WTC11 (cell line): ENCODE measurements at regions not wholly inside any gene's neighbourhood (a gene's known extent, or its start where the extent isn't known, plus 50 kb on each side); places are given as distances from the start of the nearest gene placed in this dataset.
A peak's percentile ranks its signal among the peaks of the same experiment; 100 is the strongest.

ENCODE experiments used
- ATAC-seq: fragments of 200-7000 bp; cut with Tn5 transposase; 2 replicates; pipeline ENCODE4 v1.10.0; 2021; ENCODE audit warnings: mild to moderate bottlenecking, moderate library complexity
- CTCF ChIA-PET: fragments of 300-600 bp; sonication (Branson Sonifier 250); formaldehyde crosslinking; loops from one replicate; lab custom pipeline; 2021; ENCODE audit warnings: antibody characterized with exemption; lab: Charles Lee
- POLR2A ChIA-PET: fragments of 350-600 bp; sonication (Branson Sonifier 250); formaldehyde crosslinking; loops from one replicate; lab custom pipeline; 2021; ENCODE audit warnings: antibody characterized with exemption; lab: Charles Lee
- DNase-seq: peaks from one replicate; pipeline ENCODE4 v3.0.0; 2021; ENCODE audit warnings: low spot score
- H3K27ac Mint-ChIP-seq: 2 replicates; pipeline ENCODE4 v1.8.0; 2021; ENCODE audit warnings: mixed read lengths
- H3K27me3 Mint-ChIP-seq: 2 replicates; pipeline ENCODE4 v1.8.0; 2021; ENCODE audit warnings: low read depth, mild to moderate bottlenecking, moderate library complexity, mixed read lengths
- H3K36me3 Mint-ChIP-seq: 2 replicates; pipeline ENCODE4 v1.8.0; 2021; ENCODE audit warnings: mixed read lengths
- H3K4me1 Mint-ChIP-seq: 2 replicates; pipeline ENCODE4 v1.8.0; 2022; ENCODE audit warnings: mixed read lengths
- H3K4me3 Mint-ChIP-seq: 2 replicates; pipeline ENCODE4 v1.8.0; 2021; ENCODE audit warnings: mild to moderate bottlenecking, moderate library complexity, mixed read lengths
- H3K9me3 Mint-ChIP-seq: 2 replicates; pipeline ENCODE4 v1.8.0; 2021; ENCODE audit warnings: mixed read lengths
- E2F1 ChIP-seq: sonication (generic); formaldehyde crosslinking; IDR thresholded peaks from 2 replicates; pipeline ENCODE4 v1.8.0; 2022; ENCODE audit warnings: mild to moderate bottlenecking, missing genetic modification reagents
- ETV6 ChIP-seq: sonication (generic); formaldehyde crosslinking; IDR thresholded peaks from 2 replicates; pipeline ENCODE4 v1.8.1; 2022; ENCODE audit warnings: mild to moderate bottlenecking, missing genetic modification reagents
- GRHL2 ChIP-seq: fragments of 250-450 bp; sonication (Bioruptor Pico); IDR thresholded peaks from 2 replicates; pipeline ENCODE4 v1.8.0; 2022; ENCODE audit warnings: mild to moderate bottlenecking, moderate library complexity; ENCODE audit not compliant: insufficient replicate concordance, severe bottlenecking
- GTF2I ChIP-seq: fragments of 250-450 bp; sonication (Bioruptor Pico); conservative IDR thresholded peaks from 2 replicates; pipeline ENCODE4 v1.4.0; 2021; ENCODE audit warnings: mild to moderate bottlenecking
- HMGA2 ChIP-seq: fragments of 250-450 bp; sonication (Bioruptor Pico); IDR thresholded peaks from 2 replicates; pipeline ENCODE4 v1.4.0; 2021; ENCODE audit warnings: mild to moderate bottlenecking, moderate library complexity
- NFATC4 ChIP-seq: fragments of 250-450 bp; sonication (Bioruptor Pico); IDR thresholded peaks from 2 replicates; pipeline ENCODE4 v1.9.0; 2021; ENCODE audit warnings: mild to moderate bottlenecking
- NR3C1 ChIP-seq: sonication (generic); formaldehyde crosslinking; conservative IDR thresholded peaks from 2 replicates; pipeline ENCODE4 v1.8.1; 2023; ENCODE audit warnings: low read depth, mild to moderate bottlenecking, missing genetic modification reagents
- PRRX2 ChIP-seq: fragments of 250-450 bp; sonication (Bioruptor Pico); IDR thresholded peaks from 2 replicates; pipeline ENCODE4 v1.8.0; 2021; ENCODE audit warnings: mild to moderate bottlenecking
- SMAD4 ChIP-seq: sonication (generic); formaldehyde crosslinking; IDR thresholded peaks from 2 replicates; pipeline ENCODE4 v1.8.0; 2022; ENCODE audit warnings: mild to moderate bottlenecking, missing genetic modification reagents
- TEAD4 ChIP-seq: sonication (generic); formaldehyde crosslinking; IDR thresholded peaks from 2 replicates; pipeline ENCODE4 v1.8.0; 2022; ENCODE audit warnings: mild to moderate bottlenecking, missing genetic modification reagents
- ZNF281 ChIP-seq: sonication (generic); formaldehyde crosslinking; IDR thresholded peaks from 2 replicates; pipeline ENCODE4 v1.8.0; 2023; ENCODE audit warnings: mild to moderate bottlenecking, missing genetic modification reagents
- ZNF532 ChIP-seq: fragments of 250-450 bp; sonication (Bioruptor Pico); IDR thresholded peaks from 2 replicates; pipeline ENCODE4 v1.9.0; 2021; ENCODE audit warnings: mild to moderate bottlenecking, borderline replicate concordance
- TF ChIP-seq, protein P1 (sequence below): sonication (generic); formaldehyde crosslinking; IDR thresholded peaks from 2 replicates; pipeline ENCODE4 v1.8.0; 2022; ENCODE audit warnings: missing genetic modification reagents
- TF ChIP-seq, protein P2 (sequence below): sonication (generic); formaldehyde crosslinking; IDR thresholded peaks from 2 replicates; pipeline ENCODE4 v1.8.0; 2023; ENCODE audit warnings: missing genetic modification reagents, mild to moderate bottlenecking, borderline replicate concordance
- TF ChIP-seq, protein P3 (sequence below): sonication (generic); formaldehyde crosslinking; IDR thresholded peaks from 2 replicates; pipeline ENCODE4 v1.8.1; 2023; ENCODE audit warnings: mild to moderate bottlenecking, missing genetic modification reagents

- Mint-ChIP-seq H3K9me3 (peaks cover 5% of the 10 kb centered on the region; the same call in 1 of the 2 replicates), H3K36me3 (peaks cover 6% of the 10 kb centered on the region), H3K27me3 (no peaks in the 10 kb centered on the region), H3K4me1 (peaks cover 37% of the 10 kb centered on the region), H3K4me3 (no peak overlapping the region), H3K27ac (peak overlapping the region; percentile 62; the same call in 1 of the 2 replicates)
- ChIA-PET POLR2A (no interaction called here), CTCF (interaction anchor here (1.2 to 1.3 kb wide), 2 partner anchors 18 to 39 kb away, joined by 4 to 5 read pairs; no protein-coding TSS in a partner anchor)
- TF ChIP-seq, protein P1, sequence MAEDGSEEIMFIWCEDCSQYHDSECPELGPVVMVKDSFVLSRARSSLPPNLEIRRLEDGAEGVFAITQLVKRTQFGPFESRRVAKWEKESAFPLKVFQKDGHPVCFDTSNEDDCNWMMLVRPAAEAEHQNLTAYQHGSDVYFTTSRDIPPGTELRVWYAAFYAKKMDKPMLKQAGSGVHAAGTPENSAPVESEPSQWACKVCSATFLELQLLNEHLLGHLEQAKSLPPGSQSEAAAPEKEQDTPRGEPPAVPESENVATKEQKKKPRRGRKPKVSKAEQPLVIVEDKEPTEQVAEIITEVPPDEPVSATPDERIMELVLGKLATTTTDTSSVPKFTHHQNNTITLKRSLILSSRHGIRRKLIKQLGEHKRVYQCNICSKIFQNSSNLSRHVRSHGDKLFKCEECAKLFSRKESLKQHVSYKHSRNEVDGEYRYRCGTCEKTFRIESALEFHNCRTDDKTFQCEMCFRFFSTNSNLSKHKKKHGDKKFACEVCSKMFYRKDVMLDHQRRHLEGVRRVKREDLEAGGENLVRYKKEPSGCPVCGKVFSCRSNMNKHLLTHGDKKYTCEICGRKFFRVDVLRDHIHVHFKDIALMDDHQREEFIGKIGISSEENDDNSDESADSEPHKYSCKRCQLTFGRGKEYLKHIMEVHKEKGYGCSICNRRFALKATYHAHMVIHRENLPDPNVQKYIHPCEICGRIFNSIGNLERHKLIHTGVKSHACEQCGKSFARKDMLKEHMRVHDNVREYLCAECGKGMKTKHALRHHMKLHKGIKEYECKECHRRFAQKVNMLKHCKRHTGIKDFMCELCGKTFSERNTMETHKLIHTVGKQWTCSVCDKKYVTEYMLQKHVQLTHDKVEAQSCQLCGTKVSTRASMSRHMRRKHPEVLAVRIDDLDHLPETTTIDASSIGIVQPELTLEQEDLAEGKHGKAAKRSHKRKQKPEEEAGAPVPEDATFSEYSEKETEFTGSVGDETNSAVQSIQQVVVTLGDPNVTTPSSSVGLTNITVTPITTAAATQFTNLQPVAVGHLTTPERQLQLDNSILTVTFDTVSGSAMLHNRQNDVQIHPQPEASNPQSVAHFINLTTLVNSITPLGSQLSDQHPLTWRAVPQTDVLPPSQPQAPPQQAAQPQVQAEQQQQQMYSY (CRISPR knock-in tag): peak; percentile 39; the same call in 1 of the 2 replicates
- TF ChIP-seq TEAD4 (CRISPR knock-in tag): no peak
- no peak for DNase-seq
- ATAC-seq: no peak
Observed at GRCh38 chr10:21318540-21319167, 206.8 kb downstream of the SKIDA1 start.

GRCh38 chr10:21317902-21318301 is 207.6 kb downstream of the SKIDA1 start:
- Mint-ChIP-seq H3K9me3 (peaks cover 5% of the 10 kb centered on the region; the same call in 1 of the 2 replicates), H3K36me3 (peaks cover 6% of the 10 kb centered on the region), H3K4me1 (peaks cover 43% of the 10 kb centered on the region), H3K4me3 (no peak overlapping the region), H3K27me3 (no peaks in the 10 kb centered on the region), H3K27ac (0 out of 2 replicates have a peak overlapping the region, but pooled peaks have one; percentile 26)
- ATAC-seq: no peak
- ChIA-PET CTCF (interaction anchor here (1.2 to 1.3 kb wide), 2 partner anchors 19 to 39 kb away, joined by 4 to 5 read pairs; no protein-coding TSS in a partner anchor), POLR2A (no interaction called here)
- DNase-seq: no peak
- TF ChIP-seq SMAD4 (CRISPR knock-in tag) (no peak), E2F1 (CRISPR knock-in tag) (no peak), GTF2I (CRISPR knock-in tag) (no peak), PRRX2 (CRISPR knock-in tag) (no peak), ZNF281 (CRISPR knock-in tag) (no peak), ETV6 (CRISPR knock-in tag) (no peak), GRHL2 (CRISPR knock-in tag) (no peak), ZNF532 (CRISPR knock-in tag) (no peak), HMGA2 (CRISPR knock-in tag) (no peak), NFATC4 (CRISPR knock-in tag) (no peak), NR3C1 (CRISPR knock-in tag) (no peak)
- TF ChIP-seq, protein P2, sequence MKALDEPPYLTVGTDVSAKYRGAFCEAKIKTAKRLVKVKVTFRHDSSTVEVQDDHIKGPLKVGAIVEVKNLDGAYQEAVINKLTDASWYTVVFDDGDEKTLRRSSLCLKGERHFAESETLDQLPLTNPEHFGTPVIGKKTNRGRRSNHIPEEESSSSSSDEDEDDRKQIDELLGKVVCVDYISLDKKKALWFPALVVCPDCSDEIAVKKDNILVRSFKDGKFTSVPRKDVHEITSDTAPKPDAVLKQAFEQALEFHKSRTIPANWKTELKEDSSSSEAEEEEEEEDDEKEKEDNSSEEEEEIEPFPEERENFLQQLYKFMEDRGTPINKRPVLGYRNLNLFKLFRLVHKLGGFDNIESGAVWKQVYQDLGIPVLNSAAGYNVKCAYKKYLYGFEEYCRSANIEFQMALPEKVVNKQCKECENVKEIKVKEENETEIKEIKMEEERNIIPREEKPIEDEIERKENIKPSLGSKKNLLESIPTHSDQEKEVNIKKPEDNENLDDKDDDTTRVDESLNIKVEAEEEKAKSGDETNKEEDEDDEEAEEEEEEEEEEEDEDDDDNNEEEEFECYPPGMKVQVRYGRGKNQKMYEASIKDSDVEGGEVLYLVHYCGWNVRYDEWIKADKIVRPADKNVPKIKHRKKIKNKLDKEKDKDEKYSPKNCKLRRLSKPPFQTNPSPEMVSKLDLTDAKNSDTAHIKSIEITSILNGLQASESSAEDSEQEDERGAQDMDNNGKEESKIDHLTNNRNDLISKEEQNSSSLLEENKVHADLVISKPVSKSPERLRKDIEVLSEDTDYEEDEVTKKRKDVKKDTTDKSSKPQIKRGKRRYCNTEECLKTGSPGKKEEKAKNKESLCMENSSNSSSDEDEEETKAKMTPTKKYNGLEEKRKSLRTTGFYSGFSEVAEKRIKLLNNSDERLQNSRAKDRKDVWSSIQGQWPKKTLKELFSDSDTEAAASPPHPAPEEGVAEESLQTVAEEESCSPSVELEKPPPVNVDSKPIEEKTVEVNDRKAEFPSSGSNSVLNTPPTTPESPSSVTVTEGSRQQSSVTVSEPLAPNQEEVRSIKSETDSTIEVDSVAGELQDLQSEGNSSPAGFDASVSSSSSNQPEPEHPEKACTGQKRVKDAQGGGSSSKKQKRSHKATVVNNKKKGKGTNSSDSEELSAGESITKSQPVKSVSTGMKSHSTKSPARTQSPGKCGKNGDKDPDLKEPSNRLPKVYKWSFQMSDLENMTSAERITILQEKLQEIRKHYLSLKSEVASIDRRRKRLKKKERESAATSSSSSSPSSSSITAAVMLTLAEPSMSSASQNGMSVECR: no peak
- TF ChIP-seq, protein P3, sequence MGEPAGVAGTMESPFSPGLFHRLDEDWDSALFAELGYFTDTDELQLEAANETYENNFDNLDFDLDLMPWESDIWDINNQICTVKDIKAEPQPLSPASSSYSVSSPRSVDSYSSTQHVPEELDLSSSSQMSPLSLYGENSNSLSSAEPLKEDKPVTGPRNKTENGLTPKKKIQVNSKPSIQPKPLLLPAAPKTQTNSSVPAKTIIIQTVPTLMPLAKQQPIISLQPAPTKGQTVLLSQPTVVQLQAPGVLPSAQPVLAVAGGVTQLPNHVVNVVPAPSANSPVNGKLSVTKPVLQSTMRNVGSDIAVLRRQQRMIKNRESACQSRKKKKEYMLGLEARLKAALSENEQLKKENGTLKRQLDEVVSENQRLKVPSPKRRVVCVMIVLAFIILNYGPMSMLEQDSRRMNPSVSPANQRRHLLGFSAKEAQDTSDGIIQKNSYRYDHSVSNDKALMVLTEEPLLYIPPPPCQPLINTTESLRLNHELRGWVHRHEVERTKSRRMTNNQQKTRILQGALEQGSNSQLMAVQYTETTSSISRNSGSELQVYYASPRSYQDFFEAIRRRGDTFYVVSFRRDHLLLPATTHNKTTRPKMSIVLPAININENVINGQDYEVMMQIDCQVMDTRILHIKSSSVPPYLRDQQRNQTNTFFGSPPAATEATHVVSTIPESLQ (CRISPR knock-in tag): no peak
